ENCODE measurements at regions not wholly inside any gene's neighbourhood (a gene's known extent, or its start where the extent isn't known, plus 50 kb on each side); places are given as distances from the start of the nearest gene placed in this dataset.

GRCh38 chr12:40551466-40551865 is 140.8 kb upstream of the CNTN1 start:
- TF ChIP-seq CTCF (IDR thresholded peaks at IDR 0.05; ENCODE audit: poor library complexity) (no peak), EZH2 (IDR thresholded peaks at IDR 0.05; ENCODE audit: borderline replicate concordance) (no peak), EZH2phosphoT487 (IDR thresholded peaks at IDR 0.05; ENCODE audit: low read depth, severe bottlenecking, unreplicated experiment) (no peak)
